ES-I3 (cell line): ENCODE measurements at regions not wholly inside any gene's neighbourhood (a gene's known extent, or its start where the extent isn't known, plus 50 kb on each side); places are given as distances from the start of the nearest gene placed in this dataset.

ENCODE experiments used
- H3K36me3 ChIP-seq: 2 replicates; pipeline ENCODE4 v1.6.1; 2013; ENCODE audit warnings: mild to moderate bottlenecking, low read length, control low read depth, moderate library complexity; ENCODE audit not compliant: insufficient read depth
- H3K4me1 ChIP-seq: 2 replicates; pipeline ENCODE4 v1.6.1; 2013; ENCODE audit warnings: mild to moderate bottlenecking, control low read depth, low read length; ENCODE audit not compliant: insufficient read depth
- H3K9ac ChIP-seq: 2 replicates; pipeline ENCODE4 v1.6.1; 2013; ENCODE audit warnings: low read depth, mild to moderate bottlenecking, low read length, moderate library complexity
- H3K9me3 ChIP-seq: 2 replicates; pipeline ENCODE4 v1.6.1; 2013; ENCODE audit warnings: mild to moderate bottlenecking, low read length, moderate library complexity; ENCODE audit not compliant: control insufficient read depth, insufficient read depth

DNA sequence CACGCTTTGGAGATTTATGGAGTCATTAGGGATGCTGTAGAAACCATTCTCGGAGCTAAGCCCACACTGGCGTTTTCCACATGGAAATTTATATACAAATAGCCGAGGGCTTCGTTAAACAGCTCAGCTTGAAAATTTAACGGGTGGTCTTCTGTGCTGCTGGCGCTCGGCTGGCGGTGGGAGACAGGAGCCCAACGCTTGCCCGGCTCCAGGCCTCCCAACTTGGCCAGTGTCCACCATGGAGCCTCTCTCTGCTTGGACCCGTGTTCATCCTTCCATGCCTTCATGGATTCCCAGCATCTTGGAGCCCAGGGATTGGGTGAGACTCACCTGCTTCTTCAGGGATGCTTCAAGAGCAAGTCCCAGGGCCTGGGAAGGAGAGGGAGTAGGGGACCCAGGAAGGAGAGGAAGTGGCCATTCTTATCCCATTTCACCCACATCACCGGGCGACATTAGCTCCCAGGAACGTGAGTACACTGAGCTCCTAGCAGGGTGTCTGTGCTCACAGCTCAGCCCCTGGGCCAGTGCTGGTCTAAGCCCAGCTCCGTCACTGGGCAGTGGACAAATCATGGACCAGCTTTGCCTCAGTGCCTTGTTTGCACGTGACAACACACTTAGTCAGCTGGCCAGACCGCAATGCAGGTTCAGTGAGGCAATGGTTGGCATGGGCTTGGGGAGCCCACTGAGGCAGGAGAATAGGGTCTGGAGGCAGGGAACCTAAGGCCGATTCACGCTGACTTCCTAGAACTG, 944.3 kb downstream of the BRD1 start:
- H3K4me1 ChIP-seq = no peaks in the 10 kb centered on the region
- no peaks in the 10 kb centered on the region for H3K36me3 ChIP-seq
- no peak overlapping the region for H3K9ac ChIP-seq
- no peaks in the 10 kb centered on the region for H3K9me3 ChIP-seq

DNA sequence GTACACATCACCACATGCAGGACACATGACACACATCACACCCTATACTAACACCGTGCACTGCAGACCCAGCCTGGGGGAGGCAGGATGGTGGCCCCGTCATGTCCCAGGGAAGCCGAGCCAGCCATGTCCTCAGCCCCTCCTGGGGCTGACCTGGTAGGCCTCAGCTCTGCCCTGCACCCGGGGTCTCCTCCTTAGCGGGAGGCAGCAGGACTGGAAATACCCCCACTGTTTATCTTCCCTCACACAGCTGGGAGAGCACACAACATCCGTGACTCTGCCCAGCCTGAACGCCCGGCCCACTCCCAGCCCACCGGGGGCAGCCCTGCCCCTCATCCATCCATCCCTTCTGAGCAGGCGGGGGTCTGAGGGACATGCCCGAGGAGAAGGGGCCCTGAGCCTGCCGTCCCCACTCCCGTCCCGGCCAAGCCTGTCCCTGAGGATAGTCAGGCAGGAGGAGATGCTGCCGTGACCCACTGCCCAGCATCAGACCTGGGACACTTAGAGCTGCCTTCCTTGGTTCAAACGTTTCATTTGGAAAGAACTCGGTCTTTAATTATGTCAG, 945.0 kb downstream of the BRD1 start:
- no peaks in the 10 kb centered on the region for H3K4me1 ChIP-seq
- H3K9me3 ChIP-seq = no peaks in the 10 kb centered on the region
- no peaks in the 10 kb centered on the region for H3K36me3 ChIP-seq
- no peak overlapping the region for H3K9ac ChIP-seq

GRCh38 chr22:48881326-48881980, 946.2 kb downstream of the BRD1 start:
- Histone ChIP-seq H3K36me3 (no peaks in the 10 kb centered on the region), H3K4me1 (no peaks in the 10 kb centered on the region), H3K9me3 (no peaks in the 10 kb centered on the region), H3K9ac (no peak overlapping the region)

DNA sequence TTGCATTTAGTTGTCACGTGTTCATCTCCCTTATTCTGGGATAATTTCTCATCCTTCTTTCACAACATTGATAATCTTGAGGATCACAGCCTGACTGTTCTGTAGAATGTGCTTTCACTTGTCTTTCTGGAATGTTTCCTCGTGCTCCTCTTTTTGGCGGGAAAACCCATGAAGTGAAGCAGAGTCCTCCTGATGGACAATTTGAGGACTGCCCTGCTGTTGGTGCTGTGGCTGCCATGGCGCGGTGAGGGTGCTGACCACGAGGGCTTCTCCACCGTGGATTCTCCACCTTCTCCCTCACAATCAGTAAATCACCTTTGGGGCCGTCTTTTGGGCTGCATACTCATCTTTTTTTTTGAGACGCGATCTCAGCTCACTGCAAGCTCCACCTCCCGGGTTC, 946.9 kb downstream of the BRD1 start:
- Histone ChIP-seq H3K4me1 (no peaks in the 10 kb centered on the region), H3K36me3 (no peaks in the 10 kb centered on the region), H3K9ac (no peak overlapping the region), H3K9me3 (no peaks in the 10 kb centered on the region)

- Histone ChIP-seq H3K9me3 (no peaks in the 10 kb centered on the region), H3K4me1 (no peaks in the 10 kb centered on the region), H3K36me3 (no peaks in the 10 kb centered on the region), H3K9ac (no peak overlapping the region)
Observed at GRCh38 chr22:48876951-48877350, 950.7 kb downstream of the BRD1 start.

- no peaks in the 10 kb centered on the region for H3K4me1 ChIP-seq
- H3K9ac ChIP-seq = no peak overlapping the region
- H3K36me3 ChIP-seq = no peaks in the 10 kb centered on the region
- H3K9me3 ChIP-seq = no peaks in the 10 kb centered on the region
Observed at GRCh38 chr22:48874956-48875355, 952.7 kb downstream of the BRD1 start.

- no peaks in the 10 kb centered on the region for H3K9me3 ChIP-seq
- H3K9ac ChIP-seq = no peak overlapping the region
- H3K4me1 ChIP-seq = no peaks in the 10 kb centered on the region
- no peaks in the 10 kb centered on the region for H3K36me3 ChIP-seq
Observed at GRCh38 chr22:48873191-48873520, 954.5 kb downstream of the BRD1 start.

DNA sequence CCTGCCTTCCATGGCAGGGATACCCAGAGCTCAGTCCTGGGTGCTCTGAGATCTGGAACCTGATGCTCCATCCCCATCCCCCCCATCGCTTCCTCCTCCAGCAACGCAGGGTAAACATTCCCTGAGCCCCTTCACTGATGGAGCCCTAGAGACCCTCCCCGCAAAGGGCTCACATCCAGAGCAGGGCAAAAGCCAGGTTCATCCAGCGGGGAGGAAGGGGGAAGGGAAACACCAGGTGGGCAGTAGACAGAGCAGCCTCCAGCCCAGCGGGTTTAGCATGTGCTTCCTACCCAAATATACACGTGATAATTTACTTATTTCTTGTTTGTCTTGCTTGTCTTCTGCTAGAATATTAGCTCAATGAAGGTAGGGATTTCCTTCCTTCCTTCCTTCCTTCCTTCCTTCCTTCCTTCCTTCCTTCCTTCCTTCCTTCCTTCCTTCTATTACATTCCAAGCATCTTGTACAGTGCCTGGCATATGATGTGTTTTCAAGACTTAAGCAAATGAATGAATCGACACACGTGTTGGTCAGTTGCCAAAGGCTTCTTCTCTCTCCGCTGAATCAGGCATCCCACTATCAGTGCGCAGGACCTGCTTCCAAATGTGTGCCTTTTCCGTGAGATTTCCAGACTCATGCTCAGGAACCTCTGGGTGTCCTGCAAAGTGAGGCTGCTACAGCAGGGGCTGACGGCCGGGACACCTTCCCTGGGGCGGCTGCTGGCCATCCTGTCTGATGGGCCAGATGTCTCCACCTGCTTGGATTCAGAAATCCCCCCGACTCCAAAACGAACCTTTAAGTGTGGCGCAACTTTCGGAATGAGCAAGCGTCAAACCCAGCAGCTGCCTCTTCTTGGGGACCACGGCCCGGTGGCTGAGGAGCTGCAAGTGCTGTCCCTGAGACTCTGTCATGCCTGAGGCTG, 955.1 kb downstream of the BRD1 start:
- Histone ChIP-seq H3K9ac (no peak overlapping the region), H3K9me3 (no peaks in the 10 kb centered on the region), H3K36me3 (no peaks in the 10 kb centered on the region), H3K4me1 (no peaks in the 10 kb centered on the region)

DNA sequence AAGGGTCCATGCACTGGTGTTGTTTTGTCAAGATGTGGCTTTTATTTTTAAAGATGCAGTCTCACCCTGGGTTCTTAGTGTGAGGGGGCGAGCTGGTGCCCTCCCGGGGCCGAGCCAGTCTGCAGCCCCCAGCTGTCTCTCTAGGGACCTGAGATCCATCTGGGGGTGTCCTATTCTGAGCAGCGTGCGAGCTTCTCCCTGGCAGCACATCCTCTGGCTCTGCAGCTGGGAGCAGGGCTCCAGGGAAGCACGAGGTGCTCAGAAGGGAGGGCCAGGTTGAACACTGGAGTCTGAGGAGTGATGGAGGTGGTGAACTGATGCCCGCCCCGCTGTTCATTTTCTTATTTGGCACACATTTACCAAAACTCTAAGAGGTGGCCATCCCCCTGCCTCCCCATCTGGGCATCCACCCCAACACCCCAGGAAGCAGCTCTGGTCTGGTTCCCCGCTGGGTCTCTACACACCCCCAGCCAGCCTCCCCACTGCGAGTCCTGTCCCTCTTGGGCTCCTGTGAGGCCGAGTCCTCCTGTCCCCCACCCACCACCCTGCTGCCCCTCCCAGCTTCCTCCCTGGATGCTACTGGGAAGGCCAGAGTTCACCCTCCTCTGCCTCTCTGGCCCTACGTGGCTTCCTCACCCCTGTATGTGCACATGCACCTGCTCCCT, 956.4 kb downstream of the BRD1 start:
- no peak overlapping the region for H3K9ac ChIP-seq
- no peaks in the 10 kb centered on the region for H3K9me3 ChIP-seq
- no peaks in the 10 kb centered on the region for H3K4me1 ChIP-seq
- H3K36me3 ChIP-seq = no peaks in the 10 kb centered on the region

GRCh38 chr22:48870436-48870835, 957.2 kb downstream of the BRD1 start:
- Histone ChIP-seq H3K36me3 (no peaks in the 10 kb centered on the region), H3K9ac (no peak overlapping the region), H3K4me1 (no peaks in the 10 kb centered on the region), H3K9me3 (no peaks in the 10 kb centered on the region)

- Histone ChIP-seq H3K36me3 (no peaks in the 10 kb centered on the region), H3K4me1 (no peaks in the 10 kb centered on the region), H3K9ac (no peak overlapping the region), H3K9me3 (no peaks in the 10 kb centered on the region)
Observed at GRCh38 chr22:48869788-48870187, 957.9 kb downstream of the BRD1 start.

GRCh38 chr22:48869161-48869560, 958.5 kb downstream of the BRD1 start:
- Histone ChIP-seq H3K9me3 (no peaks in the 10 kb centered on the region), H3K9ac (no peak overlapping the region), H3K4me1 (no peaks in the 10 kb centered on the region), H3K36me3 (no peaks in the 10 kb centered on the region)

DNA sequence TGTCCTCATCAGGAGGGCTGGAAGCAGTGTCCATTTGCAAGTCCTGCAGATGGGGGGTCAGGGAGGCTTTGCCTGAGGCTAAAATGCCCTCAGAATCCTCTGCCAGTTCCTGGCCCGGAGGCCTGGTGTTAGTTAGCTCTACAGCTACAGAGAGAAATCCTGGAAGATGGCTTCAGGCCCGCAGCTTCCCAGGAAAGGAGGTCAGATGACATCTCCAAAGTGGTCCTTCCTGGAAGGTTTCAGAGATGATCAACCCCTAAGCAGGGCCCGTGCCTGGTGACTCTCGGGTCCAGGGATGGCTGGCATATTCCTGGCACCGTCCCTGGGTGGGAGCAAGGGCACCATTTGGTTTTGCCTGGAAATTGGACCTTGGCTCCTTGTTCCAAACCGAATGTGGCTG, 959.1 kb downstream of the BRD1 start:
- Histone ChIP-seq H3K9ac (no peak overlapping the region), H3K4me1 (no peaks in the 10 kb centered on the region), H3K36me3 (no peaks in the 10 kb centered on the region), H3K9me3 (no peaks in the 10 kb centered on the region)

DNA sequence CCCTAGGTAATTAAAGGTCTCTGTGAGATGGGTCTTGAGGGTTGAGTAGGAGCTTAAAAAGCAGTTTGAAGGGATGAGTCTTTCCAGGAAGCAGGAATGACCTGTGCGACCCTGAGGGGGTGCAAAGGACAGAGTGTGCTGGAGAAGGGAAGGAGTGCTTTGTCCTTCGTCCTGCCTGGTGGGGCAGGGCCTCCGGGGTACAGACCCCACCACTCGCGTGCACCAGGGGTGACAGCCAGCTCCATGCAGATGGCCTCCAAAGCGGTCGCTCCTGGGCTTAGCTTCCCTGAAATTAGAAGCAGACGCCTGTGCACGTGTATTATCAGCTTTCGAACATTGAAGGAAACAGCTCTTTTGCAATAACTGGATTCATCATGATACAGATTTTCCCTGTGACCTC, 959.8 kb downstream of the BRD1 start:
- Histone ChIP-seq H3K4me1 (no peaks in the 10 kb centered on the region), H3K36me3 (no peaks in the 10 kb centered on the region), H3K9ac (no peak overlapping the region), H3K9me3 (no peaks in the 10 kb centered on the region)
